ENCODE measurements at regions not wholly inside any gene's neighbourhood (a gene's known extent, or its start where the extent isn't known, plus 50 kb on each side); places are given as distances from the start of the nearest gene placed in this dataset.

DNA sequence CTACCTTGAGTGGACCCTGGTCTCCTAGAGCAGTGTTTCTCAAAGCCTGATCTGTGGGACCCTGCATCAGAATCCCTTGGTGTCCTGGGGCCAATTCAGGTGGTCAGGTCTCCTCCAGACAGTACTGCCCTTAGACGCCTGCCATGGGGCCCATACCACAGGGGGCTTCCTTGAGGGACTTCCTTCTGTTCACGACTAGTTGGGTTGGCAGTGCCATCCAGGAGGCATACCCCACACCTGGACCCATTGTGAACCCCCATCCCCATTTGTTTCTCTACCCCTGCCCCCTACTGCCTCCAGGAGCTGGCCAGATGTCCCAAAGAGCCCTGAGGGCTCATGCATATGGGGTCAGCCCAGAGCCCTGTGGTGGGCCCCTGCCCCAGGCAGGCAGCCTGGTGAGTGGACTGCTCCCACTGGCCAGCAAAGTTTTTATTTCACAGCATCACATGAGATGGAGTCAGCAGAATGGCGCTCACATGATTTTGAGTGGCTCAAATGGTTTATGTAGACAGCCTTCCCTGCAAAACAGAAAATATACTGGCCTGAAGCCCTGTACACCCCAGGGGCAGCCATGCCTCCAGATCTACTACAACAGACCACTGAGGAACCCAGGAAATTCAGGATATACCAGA lies 259.9 kb upstream of the ZMIZ1 start:
- no peak overlapping the region for H3K27ac Mint-ChIP-seq (ENCODE audit: low read depth, unreplicated experiment)
- ChIA-PET POLR2A (no interaction called here), CTCF (no interaction called here)
- peaks cover 5% of the 10 kb centered on the region for H3K4me1 Mint-ChIP-seq (ENCODE audit: insufficient read depth, unreplicated experiment)
- no peak overlapping the region for H3K4me3 Mint-ChIP-seq (ENCODE audit: unreplicated experiment)
- BruUV-seq (replicated peaks), result no TSS peak
- H3K27me3 Mint-ChIP-seq (ENCODE audit: insufficient read depth, unreplicated experiment), result peaks cover 26% of the 10 kb centered on the region
- intact Hi-C loops (cut with micrococcal nuclease), result no loop called here
- TF ChIP-seq, protein P1, sequence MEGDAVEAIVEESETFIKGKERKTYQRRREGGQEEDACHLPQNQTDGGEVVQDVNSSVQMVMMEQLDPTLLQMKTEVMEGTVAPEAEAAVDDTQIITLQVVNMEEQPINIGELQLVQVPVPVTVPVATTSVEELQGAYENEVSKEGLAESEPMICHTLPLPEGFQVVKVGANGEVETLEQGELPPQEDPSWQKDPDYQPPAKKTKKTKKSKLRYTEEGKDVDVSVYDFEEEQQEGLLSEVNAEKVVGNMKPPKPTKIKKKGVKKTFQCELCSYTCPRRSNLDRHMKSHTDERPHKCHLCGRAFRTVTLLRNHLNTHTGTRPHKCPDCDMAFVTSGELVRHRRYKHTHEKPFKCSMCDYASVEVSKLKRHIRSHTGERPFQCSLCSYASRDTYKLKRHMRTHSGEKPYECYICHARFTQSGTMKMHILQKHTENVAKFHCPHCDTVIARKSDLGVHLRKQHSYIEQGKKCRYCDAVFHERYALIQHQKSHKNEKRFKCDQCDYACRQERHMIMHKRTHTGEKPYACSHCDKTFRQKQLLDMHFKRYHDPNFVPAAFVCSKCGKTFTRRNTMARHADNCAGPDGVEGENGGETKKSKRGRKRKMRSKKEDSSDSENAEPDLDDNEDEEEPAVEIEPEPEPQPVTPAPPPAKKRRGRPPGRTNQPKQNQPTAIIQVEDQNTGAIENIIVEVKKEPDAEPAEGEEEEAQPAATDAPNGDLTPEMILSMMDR (IDR thresholded peaks at IDR 0.05; ENCODE audit: unreplicated experiment), result no peak
- H3K9me3 Mint-ChIP-seq (ENCODE audit: unreplicated experiment), result no peaks in the 10 kb centered on the region
- H3K36me3 Mint-ChIP-seq (ENCODE audit: insufficient read depth, unreplicated experiment), result no peaks in the 10 kb centered on the region
- no peak for DNase-seq (ENCODE audit: unreplicated experiment)

DNA sequence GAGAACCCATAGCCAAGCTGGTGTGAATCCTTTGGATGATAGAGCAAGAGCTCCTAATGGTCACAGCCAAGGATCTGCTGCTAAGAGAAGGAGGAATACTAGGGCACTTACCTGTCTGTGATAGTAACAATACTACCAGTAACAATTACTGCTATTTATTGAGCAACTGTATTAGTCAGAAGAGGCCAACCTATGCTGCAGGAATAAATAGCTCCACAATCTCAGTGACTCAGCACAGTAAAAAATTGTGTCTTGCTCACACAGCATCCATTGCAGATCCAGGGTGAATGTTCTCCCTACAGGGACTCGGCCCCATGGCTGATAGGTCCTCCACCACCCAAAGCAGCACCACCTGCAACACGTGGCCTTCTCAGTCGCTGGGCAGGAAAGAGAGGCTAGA lies 257.6 kb upstream of the ZMIZ1 start:
- no peaks in the 10 kb centered on the region for H3K36me3 Mint-ChIP-seq (ENCODE audit: insufficient read depth, unreplicated experiment)
- POLR2A ChIA-PET, result no interaction called here
- intact Hi-C loops (cut with micrococcal nuclease), result no loop called here
- no peak for DNase-seq (ENCODE audit: unreplicated experiment)
- CTCF ChIA-PET, result interaction anchor here (0.6 kb wide), 1 partner anchor 128 kb away, joined by 3 read pairs; no protein-coding TSS in a partner anchor
- H3K27me3 Mint-ChIP-seq (ENCODE audit: insufficient read depth, unreplicated experiment), result peaks cover 34% of the 10 kb centered on the region
- no peaks in the 10 kb centered on the region for H3K9me3 Mint-ChIP-seq (ENCODE audit: unreplicated experiment)
- no peak overlapping the region for H3K27ac Mint-ChIP-seq (ENCODE audit: low read depth, unreplicated experiment)
- peaks cover 5% of the 10 kb centered on the region for H3K4me1 Mint-ChIP-seq (ENCODE audit: insufficient read depth, unreplicated experiment)
- TF ChIP-seq, protein P1 (IDR thresholded peaks at IDR 0.05; ENCODE audit: unreplicated experiment), result no peak
- H3K4me3 Mint-ChIP-seq (ENCODE audit: unreplicated experiment), result no peak overlapping the region
- BruUV-seq (replicated peaks), result no TSS peak

DNA sequence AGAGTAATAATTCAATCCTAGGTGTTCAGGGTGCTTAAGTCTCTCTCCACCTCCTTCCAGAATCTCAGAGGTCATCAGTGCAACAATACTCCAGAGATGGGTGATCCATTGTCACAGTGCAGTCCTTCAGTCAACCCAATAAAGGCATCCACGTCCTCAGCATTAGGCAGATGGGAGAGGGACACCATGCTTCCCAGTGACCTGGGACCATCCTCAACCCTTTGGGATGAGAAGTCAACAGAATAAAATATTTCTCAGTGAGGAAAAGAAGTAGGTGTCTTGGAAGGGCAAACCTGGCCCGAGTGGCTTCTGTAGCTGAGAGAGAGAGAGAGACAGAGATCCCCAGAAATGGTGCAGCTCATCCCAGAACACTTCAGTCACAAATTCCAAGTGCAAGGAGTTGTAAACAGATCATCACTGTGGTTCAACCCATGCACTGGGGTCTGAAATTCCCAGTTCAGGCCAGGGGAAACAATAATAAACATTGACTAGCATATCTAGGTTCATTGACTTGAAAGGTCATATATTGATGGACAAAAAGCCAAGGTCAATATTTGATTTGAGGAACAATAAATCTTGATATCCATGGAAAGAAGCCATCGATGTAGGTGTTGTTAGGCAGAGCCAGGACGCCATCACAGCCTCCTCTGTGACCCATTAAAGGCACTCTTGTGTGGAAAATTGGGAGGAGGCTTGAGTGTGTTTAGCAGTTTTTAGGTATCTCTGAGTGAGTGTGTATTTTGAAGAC lies 256.0 kb upstream of the ZMIZ1 start:
- POLR2A ChIA-PET, result no interaction called here

DNA sequence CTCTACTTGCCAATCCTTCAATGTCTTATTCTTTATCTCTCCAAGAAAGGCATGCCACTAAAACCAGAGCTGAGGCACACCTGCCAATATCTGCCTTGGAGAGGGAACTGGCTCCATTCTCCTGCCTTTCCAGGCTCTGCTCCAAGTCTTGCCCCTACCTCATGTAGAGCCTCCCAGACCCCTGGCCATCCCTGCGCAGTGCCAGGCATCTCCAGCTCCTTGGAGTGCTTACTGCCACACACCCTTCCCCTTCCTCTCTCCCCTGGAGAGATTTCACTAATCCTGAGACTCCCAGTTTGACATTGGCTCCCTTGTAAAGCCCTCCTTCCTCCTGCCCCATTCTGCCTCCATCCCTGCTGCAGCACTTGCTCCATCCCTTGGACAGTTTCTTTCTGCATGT lies 255.2 kb upstream of the ZMIZ1 start:
- CTCF ChIA-PET, result interaction anchor here (0.6 kb wide), 1 partner anchor 23 kb away, joined by 3 read pairs; no protein-coding TSS in a partner anchor

More for the DNA sequence above, 256.0 kb upstream of the ZMIZ1 start:
- Mint-ChIP-seq H3K36me3 (ENCODE audit: insufficient read depth, unreplicated experiment) (no peaks in the 10 kb centered on the region), H3K27ac (ENCODE audit: low read depth, unreplicated experiment) (no peak overlapping the region), H3K27me3 (ENCODE audit: insufficient read depth, unreplicated experiment) (peaks cover 34% of the 10 kb centered on the region), H3K4me1 (ENCODE audit: insufficient read depth, unreplicated experiment) (no peaks in the 10 kb centered on the region), H3K4me3 (ENCODE audit: unreplicated experiment) (no peak overlapping the region), H3K9me3 (ENCODE audit: unreplicated experiment) (no peaks in the 10 kb centered on the region)
- BruUV-seq (replicated peaks), result no TSS peak
- intact Hi-C loops (cut with micrococcal nuclease), result no loop called here
- CTCF ChIA-PET, result no interaction called here
- DNase-seq (ENCODE audit: unreplicated experiment), result no peak
- TF ChIP-seq, protein P1 (IDR thresholded peaks at IDR 0.05; ENCODE audit: unreplicated experiment), result no peak

More for the DNA sequence above, 255.2 kb upstream of the ZMIZ1 start:
- no peaks in the 10 kb centered on the region for H3K36me3 Mint-ChIP-seq (ENCODE audit: insufficient read depth, unreplicated experiment)
- no peak overlapping the region for H3K4me3 Mint-ChIP-seq (ENCODE audit: unreplicated experiment)
- intact Hi-C loops (cut with micrococcal nuclease), result no loop called here
- no peaks in the 10 kb centered on the region for H3K9me3 Mint-ChIP-seq (ENCODE audit: unreplicated experiment)
- POLR2A ChIA-PET, result no interaction called here
- no peak for DNase-seq (ENCODE audit: unreplicated experiment)
- no peaks in the 10 kb centered on the region for H3K4me1 Mint-ChIP-seq (ENCODE audit: insufficient read depth, unreplicated experiment)
- no TSS peak for BruUV-seq (replicated peaks)
- peaks cover 34% of the 10 kb centered on the region for H3K27me3 Mint-ChIP-seq (ENCODE audit: insufficient read depth, unreplicated experiment)
- TF ChIP-seq, protein P1 (IDR thresholded peaks at IDR 0.05; ENCODE audit: unreplicated experiment), result no peak
- no peak overlapping the region for H3K27ac Mint-ChIP-seq (ENCODE audit: low read depth, unreplicated experiment)

All from MCF 10A (cell line).